Mesothelial cell of epicardium (in vitro differentiated cells): ENCODE measurements at regions not wholly inside any gene's neighbourhood (a gene's known extent, or its start where the extent isn't known, plus 50 kb on each side); places are given as distances from the start of the nearest gene placed in this dataset.

Source experiments
- DNase-seq, 2 experiments: peaks; one replicate each; pipeline ENCODE4 v3.0.0; 2021; ENCODE audit warnings: low spot score in 2 of 2; ENCODE audit not compliant: unreplicated experiment in 2 of 2
- H3K27ac Mint-ChIP-seq: 2 replicates; pipeline ENCODE4 v1.8.0; 2021; ENCODE audit warnings: mixed read lengths
- H3K27me3 Mint-ChIP-seq: 2 replicates; pipeline ENCODE4 v1.8.0; 2021; ENCODE audit warnings: low read depth, mixed read lengths
- H3K36me3 Mint-ChIP-seq: 2 replicates; pipeline ENCODE4 v1.8.0; 2021; ENCODE audit warnings: mixed read lengths
- H3K4me1 Mint-ChIP-seq: 2 replicates; pipeline ENCODE4 v1.8.0; 2021; ENCODE audit warnings: mixed read lengths
- H3K4me3 Mint-ChIP-seq: 2 replicates; pipeline ENCODE4 v1.8.0; 2021; ENCODE audit warnings: mild to moderate bottlenecking, moderate library complexity, mixed read lengths
- H3K9me3 Mint-ChIP-seq: 2 replicates; pipeline ENCODE4 v1.8.0; 2021; ENCODE audit warnings: mixed read lengths
- CTCF ChIP-seq: fragments of 200-600 bp; sonication (generic); IDR thresholded peaks from one replicate; pipeline ENCODE4 v1.5.0; 2021; ENCODE audit warnings: antibody characterized with exemption; ENCODE audit not compliant: unreplicated experiment

GRCh38 chr2:37471994-37472393 is 127.6 kb downstream of the QPCT start:
- Mint-ChIP-seq H3K4me3 (no peak overlapping the region), H3K36me3 (no peaks in the 10 kb centered on the region), H3K9me3 (no peaks in the 10 kb centered on the region), H3K27me3 (no peaks in the 10 kb centered on the region), H3K27ac (no peak overlapping the region), H3K4me1 (peaks cover 30% of the 10 kb centered on the region)
- TF ChIP-seq CTCF = no peak
- no peak for DNase-seq

DNA sequence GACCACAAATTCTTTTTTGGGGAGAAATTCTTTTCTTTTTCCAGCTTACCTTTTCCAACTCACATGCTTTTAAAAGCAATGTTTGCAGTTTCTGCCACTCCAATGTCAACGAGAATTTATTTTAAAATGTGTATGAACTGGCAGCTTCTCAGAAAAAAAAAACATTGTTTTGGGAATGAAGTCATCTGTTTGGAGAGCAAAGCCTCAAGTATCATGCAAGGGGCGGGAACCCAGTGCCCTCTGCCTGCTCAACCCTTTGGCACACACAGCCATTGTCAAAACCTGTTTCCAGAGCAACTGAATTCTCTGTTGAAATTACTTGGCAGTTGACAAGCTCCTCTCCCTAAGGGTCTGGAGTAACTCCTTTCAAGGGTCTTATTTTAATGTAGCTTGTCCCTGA is 128.5 kb downstream of the QPCT start:
- Mint-ChIP-seq H3K27ac (no peak overlapping the region), H3K4me1 (peaks cover 35% of the 10 kb centered on the region), H3K4me3 (no peak overlapping the region), H3K9me3 (no peaks in the 10 kb centered on the region), H3K36me3 (no peaks in the 10 kb centered on the region), H3K27me3 (no peaks in the 10 kb centered on the region)
- TF ChIP-seq CTCF = no peak
- no peak for DNase-seq

GRCh38 chr2:37476411-37476810 is 132.0 kb downstream of the QPCT start:
- peaks cover 37% of the 10 kb centered on the region for H3K4me1 Mint-ChIP-seq

GRCh38 chr2:37477921-37478320 is 133.5 kb downstream of the QPCT start:
- DNase-seq = no peak
- H3K9me3 Mint-ChIP-seq = peaks cover 4% of the 10 kb centered on the region
- H3K27me3 Mint-ChIP-seq = no peaks in the 10 kb centered on the region
- H3K4me3 Mint-ChIP-seq = no peak overlapping the region
- H3K27ac Mint-ChIP-seq = no peak overlapping the region
- peaks cover 29% of the 10 kb centered on the region for H3K4me1 Mint-ChIP-seq
- H3K36me3 Mint-ChIP-seq = no peaks in the 10 kb centered on the region
- TF ChIP-seq CTCF = no peak

More at GRCh38 chr2:37476411-37476810, 132.0 kb downstream of the QPCT start:
- Mint-ChIP-seq H3K9me3 (peaks cover 4% of the 10 kb centered on the region), H3K27me3 (no peaks in the 10 kb centered on the region), H3K4me3 (no peak overlapping the region), H3K36me3 (no peaks in the 10 kb centered on the region), H3K27ac (no peak overlapping the region)
- no peak for TF ChIP-seq CTCF
- no peak for DNase-seq

DNA sequence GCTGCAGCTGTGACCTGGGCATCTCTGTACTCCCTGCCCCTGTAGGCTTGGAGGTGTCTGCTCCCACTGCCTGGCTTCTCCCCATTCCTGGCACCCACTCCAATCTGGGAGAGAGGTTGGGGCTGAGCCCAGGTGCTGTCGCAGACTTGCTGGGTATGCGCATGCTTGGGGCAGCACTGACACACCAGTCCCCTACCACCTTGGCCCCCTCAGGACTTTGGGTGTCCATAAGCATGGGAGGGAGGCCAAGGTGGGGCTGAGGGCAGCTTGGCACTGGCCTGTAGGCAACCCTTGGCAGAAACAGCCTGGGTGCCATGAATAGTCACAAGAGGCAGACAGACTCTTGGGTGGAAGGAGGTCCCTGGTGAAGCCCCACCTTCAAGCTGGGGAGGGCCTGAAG is 136.8 kb downstream of the QPCT start:
- Mint-ChIP-seq H3K36me3 (no peaks in the 10 kb centered on the region), H3K4me3 (no peak overlapping the region), H3K4me1 (peaks cover 15% of the 10 kb centered on the region), H3K27me3 (peaks cover 3% of the 10 kb centered on the region), H3K27ac (no peak overlapping the region), H3K9me3 (peaks cover 8% of the 10 kb centered on the region)
- no peak for TF ChIP-seq CTCF
- DNase-seq = no peak

DNA sequence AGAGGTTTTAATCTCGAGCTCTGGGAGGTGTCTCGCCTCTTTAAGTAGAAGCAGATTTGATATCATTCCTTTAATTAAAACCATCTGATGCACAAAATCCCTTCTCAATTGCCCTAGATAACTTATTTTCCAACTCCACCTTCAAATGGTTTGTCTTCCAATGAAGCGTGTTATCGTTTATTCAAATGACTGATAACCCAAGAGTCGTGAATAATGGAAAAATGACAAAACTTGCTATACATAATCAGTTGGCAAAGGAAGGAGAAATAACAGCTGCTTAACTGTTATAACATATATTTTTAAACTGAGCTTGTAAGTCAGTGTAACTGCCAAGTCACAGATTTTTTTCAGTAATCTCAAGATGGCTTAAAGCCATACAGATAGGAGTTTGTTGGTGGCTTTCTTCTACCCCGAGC is 144.6 kb downstream of the QPCT start:
- Mint-ChIP-seq H3K4me3 (no peak overlapping the region), H3K27ac (no peak overlapping the region), H3K27me3 (peaks cover 3% of the 10 kb centered on the region), H3K36me3 (peaks cover 11% of the 10 kb centered on the region), H3K9me3 (peaks cover 28% of the 10 kb centered on the region), H3K4me1 (peaks cover 9% of the 10 kb centered on the region)
- no peak for TF ChIP-seq CTCF
- no peak for DNase-seq
